ENCODE measurements at regions not wholly inside any gene's neighbourhood (a gene's known extent, or its start where the extent isn't known, plus 50 kb on each side); places are given as distances from the start of the nearest gene placed in this dataset.
A peak's percentile ranks its signal among the peaks of the same experiment; 100 is the strongest.

GRCh38 chr5:174188295-174188694, 142.8 kb downstream of the NSG2 start:
- Histone ChIP-seq H3K36me3 (no peaks in the 10 kb centered on the region), H3K4me3 (no peak overlapping the region), H3K27ac (no peak overlapping the region), H3K9me3 (no peaks in the 10 kb centered on the region), H3K4me1 (no peaks in the 10 kb centered on the region), H3K27me3 (peaks cover 0 to 2% (median 0%) of the 10 kb centered on the region in 3 donors)
- peak in 1 of 2 donors; percentile 37 for DNase-seq
- TF ChIP-seq CTCF (IDR thresholded peaks at IDR 0.05 in 4 of 5, conservative IDR thresholded peaks at IDR 0.05 in 1 of 5) (no peak), POLR2A (IDR thresholded peaks at IDR 0.05) (no peak)
- intact Hi-C loops (cut with DNase I; ENCODE audit: low total_unique reads), result no loop called here
- in situ Hi-C loops (cut with MboI; ENCODE audit: low sequenced_read_pairs in 4 of 4), result no loop called here
- peak; percentile 36 to 62 for ATAC-seq

GRCh38 chr5:174189654-174190541, 144.4 kb downstream of the NSG2 start:
- no peak for ATAC-seq
- Histone ChIP-seq H3K4me1 (no peaks in the 10 kb centered on the region), H3K36me3 (no peaks in the 10 kb centered on the region), H3K27ac (no peak overlapping the region), H3K9me3 (no peaks in the 10 kb centered on the region), H3K4me3 (no peak overlapping the region), H3K27me3 (peaks cover 0 to 2% (median 0%) of the 10 kb centered on the region in 3 donors)
- TF ChIP-seq POLR2A (IDR thresholded peaks at IDR 0.05), result no peak
- no peak for DNase-seq
- in situ Hi-C loops (cut with MboI; ENCODE audit: low sequenced_read_pairs in 4 of 4) (no loop called here), intact Hi-C loops (cut with DNase I; ENCODE audit: low total_unique reads) (no loop called here)

GRCh38 chr5:174191076-174191475, 145.6 kb downstream of the NSG2 start:
- H3K27ac ChIP-seq, result no peak overlapping the region
- no peak for ATAC-seq
- H3K4me1 ChIP-seq, result no peaks in the 10 kb centered on the region
- no peak overlapping the region for H3K4me3 ChIP-seq
- H3K27me3 ChIP-seq, result peaks cover 0 to 2% (median 0%) of the 10 kb centered on the region in 3 donors
- H3K9me3 ChIP-seq, result no peaks in the 10 kb centered on the region
- intact Hi-C loops (cut with DNase I; ENCODE audit: low total_unique reads) (no loop called here), in situ Hi-C loops (cut with MboI; ENCODE audit: low sequenced_read_pairs in 4 of 4) (no loop called here)
- no peaks in the 10 kb centered on the region for H3K36me3 ChIP-seq
- DNase-seq, result no peak
- TF ChIP-seq CTCF (IDR thresholded peaks at IDR 0.05 in 4 of 5, conservative IDR thresholded peaks at IDR 0.05 in 1 of 5), result no peak
- no peak for TF ChIP-seq POLR2A (IDR thresholded peaks at IDR 0.05)

- Histone ChIP-seq H3K27ac (no peak overlapping the region), H3K36me3 (no peaks in the 10 kb centered on the region), H3K9me3 (no peaks in the 10 kb centered on the region), H3K4me3 (no peak overlapping the region), H3K27me3 (peaks cover 0 to 2% (median 0%) of the 10 kb centered on the region in 3 donors), H3K4me1 (no peaks in the 10 kb centered on the region)
- TF ChIP-seq CTCF (IDR thresholded peaks at IDR 0.05 in 4 of 5, conservative IDR thresholded peaks at IDR 0.05 in 1 of 5) (no peak), POLR2A (IDR thresholded peaks at IDR 0.05) (no peak)
- intact Hi-C loops (cut with DNase I; ENCODE audit: low total_unique reads), result no loop called here
- no peak for ATAC-seq
- no peak for DNase-seq
- in situ Hi-C loops (cut with MboI; ENCODE audit: low sequenced_read_pairs in 4 of 4), result no loop called here
Observed at GRCh38 chr5:174191850-174192655, 146.5 kb downstream of the NSG2 start.

GRCh38 chr5:174192901-174193300, 147.4 kb downstream of the NSG2 start:
- Histone ChIP-seq H3K27ac (no peak overlapping the region), H3K9me3 (no peaks in the 10 kb centered on the region), H3K4me1 (no peaks in the 10 kb centered on the region), H3K27me3 (peaks cover 0 to 2% (median 0%) of the 10 kb centered on the region in 3 donors), H3K36me3 (no peaks in the 10 kb centered on the region), H3K4me3 (no peak overlapping the region)
- ATAC-seq, result no peak
- no peak for TF ChIP-seq CTCF (IDR thresholded peaks at IDR 0.05 in 4 of 5, conservative IDR thresholded peaks at IDR 0.05 in 1 of 5)
- no peak for TF ChIP-seq POLR2A (IDR thresholded peaks at IDR 0.05)
- in situ Hi-C loops (cut with MboI; ENCODE audit: low sequenced_read_pairs in 4 of 4) (no loop called here), intact Hi-C loops (cut with DNase I; ENCODE audit: low total_unique reads) (no loop called here)
- DNase-seq, result no peak

Data from gastrocnemius medialis (tissue), 4 donors.